Sigmoid colon (tissue), 6 donors: ENCODE measurements at regions not wholly inside any gene's neighbourhood (a gene's known extent, or its start where the extent isn't known, plus 50 kb on each side); places are given as distances from the start of the nearest gene placed in this dataset.

Experiments
- DNase-seq: peaks from one replicate; pipeline ENCODE4 v3.0.0-alpha.2; 2019
- H3K27ac ChIP-seq, 4 donors: fragments of 200-600 bp; sonication (generic); one replicate each; pipeline ENCODE4 v1.5.1; 2016 to 2019; ENCODE audit warnings: mild to moderate bottlenecking in 1 of 4
- H3K27me3 ChIP-seq, 3 donors: fragments of 200-600 bp; sonication (generic); one replicate each; pipeline ENCODE4 v1.5.1; 2019; ENCODE audit warnings: mild to moderate bottlenecking in 1 of 3
- H3K36me3 ChIP-seq, 4 donors: fragments of 200-600 bp; sonication (generic); one replicate each; pipeline ENCODE4 v1.5.1; 2016 to 2019
- H3K4me1 ChIP-seq, 4 donors: fragments of 200-600 bp; sonication (generic); one replicate each; pipeline ENCODE4 v1.5.1; 2017 to 2019
- H3K4me3 ChIP-seq, 4 donors: fragments of 200-600 bp; sonication (generic); one replicate each; pipeline ENCODE4 v1.5.1; 2017 to 2019; ENCODE audit warnings: mild to moderate bottlenecking in 2 of 4, moderate library complexity in 1 of 4
- H3K9me3 ChIP-seq, 4 donors: fragments of 200-600 bp in 3 of 4; sonication (generic) in 3 of 4; one replicate each; pipeline versions ENCODE4 v1.5.1 to v1.6.1; 2013 to 2019
- EP300 ChIP-seq, 4 donors: sonication (generic); formaldehyde crosslinking; IDR thresholded peaks; one replicate each; pipeline ENCODE4 v1.6.1; 2017; ENCODE audit warnings: antibody characterized with exemption in 4 of 4
- POLR2A ChIP-seq, 2 donors: fragments of 450-650 bp; IDR thresholded peaks; one replicate each; pipeline ENCODE4 v1.6.1; 2016; ENCODE audit warnings: antibody characterized with exemption in 2 of 2, mild to moderate bottlenecking in 2 of 2, moderate library complexity in 2 of 2
- POLR2AphosphoS5 ChIP-seq, 4 donors: sonication (generic); formaldehyde crosslinking; IDR thresholded peaks; one replicate each; pipeline ENCODE4 v1.6.1; 2017; ENCODE audit warnings: antibody characterized with exemption in 4 of 4
- WGBS, 2 donors: extraction: QIAGEN DNeasy Blood & Tissue Kit; methylation state at CpG; one replicate each; pipeline ENCODE4 v1.1.7; 2013; 5-methylcytosine and 5-hydroxymethylcytosine counted together
- intact Hi-C: fragments of 100-400 bp; cut with DNase I; formaldehyde crosslinking; loops from one replicate; pipeline ENCODE4 v1.15.1; 2023
- TF ChIP-seq, protein P1 (sequence below), 4 experiments: fragments of 450-650 bp in 3 of 4; fragments of 200-600 bp in 1 of 4; IDR thresholded peaks; one replicate each; pipeline ENCODE4 v1.5.1; 2016 to 2019; ENCODE audit warnings: antibody characterized with exemption in 4 of 4, mild to moderate bottlenecking in 3 of 4, moderate library complexity in 2 of 4
- donor health status: healthy with polysubstance abuse.
- donor health status: healthy.

DNA sequence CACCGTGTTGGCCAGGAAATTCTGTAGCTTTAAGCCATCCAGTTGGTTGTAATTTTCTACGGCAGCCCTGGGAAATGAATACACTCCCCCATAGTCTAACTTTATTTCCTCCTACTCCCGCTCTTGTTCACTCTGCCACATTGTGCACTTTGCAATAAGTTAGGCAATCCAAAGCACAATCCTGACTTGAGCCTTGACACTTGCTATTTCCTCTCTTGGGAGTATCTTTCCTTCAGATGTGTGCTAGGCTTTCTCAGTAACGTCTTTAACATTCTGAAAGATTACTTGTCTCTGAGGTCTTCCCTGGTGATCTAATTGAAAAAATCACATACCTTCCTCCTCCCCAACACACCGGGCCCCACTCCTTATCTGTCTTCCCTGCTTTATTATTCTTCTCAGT lies 65.9 kb upstream of the RAB27B start:
- Histone ChIP-seq H3K4me1 (no peaks in the 10 kb centered on the region), H3K4me3 (no peak overlapping the region), H3K27me3 (no peaks in the 10 kb centered on the region), H3K36me3 (no peaks in the 10 kb centered on the region), H3K9me3 (no peaks in the 10 kb centered on the region), H3K27ac (no peak overlapping the region)
- no peak for DNase-seq
- 55 to 68% methylated on average over 5 of the region's 5 CpGs for WGBS, 2 donors
- intact Hi-C loops = no loop called here
- TF ChIP-seq POLR2A (IDR thresholded peaks at IDR 0.05) = no peak
- TF ChIP-seq, protein P1, sequence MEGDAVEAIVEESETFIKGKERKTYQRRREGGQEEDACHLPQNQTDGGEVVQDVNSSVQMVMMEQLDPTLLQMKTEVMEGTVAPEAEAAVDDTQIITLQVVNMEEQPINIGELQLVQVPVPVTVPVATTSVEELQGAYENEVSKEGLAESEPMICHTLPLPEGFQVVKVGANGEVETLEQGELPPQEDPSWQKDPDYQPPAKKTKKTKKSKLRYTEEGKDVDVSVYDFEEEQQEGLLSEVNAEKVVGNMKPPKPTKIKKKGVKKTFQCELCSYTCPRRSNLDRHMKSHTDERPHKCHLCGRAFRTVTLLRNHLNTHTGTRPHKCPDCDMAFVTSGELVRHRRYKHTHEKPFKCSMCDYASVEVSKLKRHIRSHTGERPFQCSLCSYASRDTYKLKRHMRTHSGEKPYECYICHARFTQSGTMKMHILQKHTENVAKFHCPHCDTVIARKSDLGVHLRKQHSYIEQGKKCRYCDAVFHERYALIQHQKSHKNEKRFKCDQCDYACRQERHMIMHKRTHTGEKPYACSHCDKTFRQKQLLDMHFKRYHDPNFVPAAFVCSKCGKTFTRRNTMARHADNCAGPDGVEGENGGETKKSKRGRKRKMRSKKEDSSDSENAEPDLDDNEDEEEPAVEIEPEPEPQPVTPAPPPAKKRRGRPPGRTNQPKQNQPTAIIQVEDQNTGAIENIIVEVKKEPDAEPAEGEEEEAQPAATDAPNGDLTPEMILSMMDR (IDR thresholded peaks at IDR 0.05) = no peak
- no peak for TF ChIP-seq POLR2AphosphoS5 (IDR thresholded peaks at IDR 0.05)
- no peak for TF ChIP-seq EP300 (IDR thresholded peaks at IDR 0.05)

- Histone ChIP-seq H3K4me3 (no peak overlapping the region), H3K9me3 (no peaks in the 10 kb centered on the region), H3K27ac (no peak overlapping the region), H3K4me1 (no peaks in the 10 kb centered on the region), H3K27me3 (no peaks in the 10 kb centered on the region), H3K36me3 (no peaks in the 10 kb centered on the region)
- no peak for DNase-seq
- intact Hi-C loops = no loop called here
- TF ChIP-seq POLR2A (IDR thresholded peaks at IDR 0.05) (no peak), POLR2AphosphoS5 (IDR thresholded peaks at IDR 0.05) (no peak), EP300 (IDR thresholded peaks at IDR 0.05) (no peak)
- TF ChIP-seq, protein P1 (IDR thresholded peaks at IDR 0.05) = no peak
- WGBS, 2 donors = 93 to 96% methylated on average over 3 of the region's 3 CpGs
These were observed 63.5 kb upstream of the RAB27B start for GRCh38 chr18:54764786-54765185.

GRCh38 chr18:54765636-54766375 lies 62.5 kb upstream of the RAB27B start:
- no peak overlapping the region for H3K4me3 ChIP-seq
- TF ChIP-seq, protein P1 (IDR thresholded peaks at IDR 0.05) = no peak
- no peak for TF ChIP-seq EP300 (IDR thresholded peaks at IDR 0.05)
- TF ChIP-seq POLR2AphosphoS5 (IDR thresholded peaks at IDR 0.05) = no peak
- no peak for TF ChIP-seq POLR2A (IDR thresholded peaks at IDR 0.05)
- no peaks in the 10 kb centered on the region for H3K36me3 ChIP-seq
- H3K4me1 ChIP-seq = no peaks in the 10 kb centered on the region
- no peak overlapping the region for H3K27ac ChIP-seq
- intact Hi-C loops = no loop called here
- DNase-seq = no peak
- WGBS, 2 donors = 72 to 77% methylated on average over 3 of the region's 3 CpGs
- no peaks in the 10 kb centered on the region for H3K9me3 ChIP-seq
- no peaks in the 10 kb centered on the region for H3K27me3 ChIP-seq

GRCh38 chr18:54766634-54767033 lies 61.6 kb upstream of the RAB27B start:
- intact Hi-C loops = no loop called here
- no peaks in the 10 kb centered on the region for H3K4me1 ChIP-seq
- WGBS, 2 donors = 92 to 99% methylated on average over 1 of the region's 1 CpG
- H3K9me3 ChIP-seq = no peaks in the 10 kb centered on the region
- no peak overlapping the region for H3K27ac ChIP-seq
- DNase-seq = no peak
- no peak overlapping the region for H3K4me3 ChIP-seq
- TF ChIP-seq, protein P1 (IDR thresholded peaks at IDR 0.05) = no peak
- TF ChIP-seq POLR2AphosphoS5 (IDR thresholded peaks at IDR 0.05) (no peak), EP300 (IDR thresholded peaks at IDR 0.05) (no peak), POLR2A (IDR thresholded peaks at IDR 0.05) (no peak)
- H3K36me3 ChIP-seq = no peaks in the 10 kb centered on the region
- H3K27me3 ChIP-seq = no peaks in the 10 kb centered on the region

- DNase-seq = no peak
- WGBS, 2 donors = 10 to 60% methylated on average over 1 of the region's 1 CpG
- Histone ChIP-seq H3K27me3 (no peaks in the 10 kb centered on the region), H3K36me3 (no peaks in the 10 kb centered on the region), H3K9me3 (no peaks in the 10 kb centered on the region), H3K4me3 (no peak overlapping the region), H3K27ac (no peak overlapping the region), H3K4me1 (no peaks in the 10 kb centered on the region)
- intact Hi-C loops = no loop called here
- TF ChIP-seq, protein P1 (IDR thresholded peaks at IDR 0.05) = no peak
- TF ChIP-seq EP300 (IDR thresholded peaks at IDR 0.05) = no peak
- no peak for TF ChIP-seq POLR2A (IDR thresholded peaks at IDR 0.05)
- TF ChIP-seq POLR2AphosphoS5 (IDR thresholded peaks at IDR 0.05) = no peak
These were observed 61.2 kb upstream of the RAB27B start for GRCh38 chr18:54767098-54767497.
